HL-60 (cell line): ENCODE measurements at regions not wholly inside any gene's neighbourhood (a gene's known extent, or its start where the extent isn't known, plus 50 kb on each side); places are given as distances from the start of the nearest gene placed in this dataset.

Source experiments
- DNase-seq, 2 experiments: peaks; one replicate each; pipeline ENCODE4 v3.0.0-alpha.2; 2010 to 2020; ENCODE audit warnings: low read depth in 1 of 2, low spot score in 1 of 2
- H3K27ac ChIP-seq: fragments of 250-450 bp; sonication (Bioruptor Pico); replicated peaks from 2 replicates; pipeline ENCODE4 v1.5.1; 2020; ENCODE audit warnings: mild to moderate bottlenecking, moderate library complexity
- H3K27me3 ChIP-seq: fragments of 250-450 bp; sonication (Bioruptor Pico); 2 replicates; pipeline ENCODE4 v1.5.1; 2021; ENCODE audit warnings: mild to moderate bottlenecking, moderate library complexity; ENCODE audit not compliant: insufficient read depth, poor library complexity, severe bottlenecking
- H3K4me3 ChIP-seq: replicated peaks from 2 replicates; pipeline ENCODE4 v1.5.1; 2011; ENCODE audit warnings: mild to moderate bottlenecking, control low read depth, low read length; ENCODE audit not compliant: insufficient read depth
- GABPA ChIP-seq: IDR thresholded peaks from 2 replicates; pipeline ENCODE4 v1.6.1; 2012; ENCODE audit warnings: low read depth
- POLR2AphosphoS5 ChIP-seq: IDR thresholded peaks from 2 replicates; pipeline ENCODE4 v1.6.1; 2012; ENCODE audit warnings: low read depth
- SPI1 ChIP-seq: IDR thresholded peaks from 2 replicates; pipeline ENCODE4 v1.6.1; 2012; ENCODE audit warnings: low read depth, mild to moderate bottlenecking, borderline replicate concordance
- TF ChIP-seq, protein P1 (sequence below): IDR thresholded peaks from 2 replicates; pipeline ENCODE4 v1.6.1; 2012; ENCODE audit warnings: low read depth; ENCODE audit not compliant: insufficient replicate concordance
- TF ChIP-seq, protein P2 (sequence below): IDR thresholded peaks from one replicate; pipeline ENCODE4 v1.5.1; 2011; ENCODE audit warnings: low read length, control low read depth, inconsistent platforms; ENCODE audit not compliant: insufficient read depth

DNA sequence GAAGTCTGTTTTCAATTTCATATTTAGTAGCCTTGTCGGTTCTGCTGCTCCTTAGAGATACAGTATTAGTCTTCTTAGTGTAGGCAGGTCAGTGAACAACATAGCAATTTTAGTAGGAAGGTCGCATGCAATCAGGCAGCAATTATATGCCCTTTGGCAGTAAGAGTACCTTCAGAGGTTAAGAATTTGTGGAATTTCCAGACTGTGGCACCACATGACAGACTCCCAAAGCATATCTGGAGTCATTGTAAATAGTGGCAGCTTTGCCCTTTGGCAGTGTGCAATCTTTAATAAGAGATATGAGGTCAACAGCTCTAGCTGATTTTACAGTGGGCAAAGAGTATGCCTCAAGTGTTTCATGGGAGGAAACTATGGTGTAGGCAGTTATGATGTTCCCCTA, 1532.5 kb upstream of the CADM2 start:
- H3K27ac ChIP-seq, result no peak overlapping the region
- no peak for DNase-seq
- no peak overlapping the region for H3K4me3 ChIP-seq
- TF ChIP-seq, protein P1, sequence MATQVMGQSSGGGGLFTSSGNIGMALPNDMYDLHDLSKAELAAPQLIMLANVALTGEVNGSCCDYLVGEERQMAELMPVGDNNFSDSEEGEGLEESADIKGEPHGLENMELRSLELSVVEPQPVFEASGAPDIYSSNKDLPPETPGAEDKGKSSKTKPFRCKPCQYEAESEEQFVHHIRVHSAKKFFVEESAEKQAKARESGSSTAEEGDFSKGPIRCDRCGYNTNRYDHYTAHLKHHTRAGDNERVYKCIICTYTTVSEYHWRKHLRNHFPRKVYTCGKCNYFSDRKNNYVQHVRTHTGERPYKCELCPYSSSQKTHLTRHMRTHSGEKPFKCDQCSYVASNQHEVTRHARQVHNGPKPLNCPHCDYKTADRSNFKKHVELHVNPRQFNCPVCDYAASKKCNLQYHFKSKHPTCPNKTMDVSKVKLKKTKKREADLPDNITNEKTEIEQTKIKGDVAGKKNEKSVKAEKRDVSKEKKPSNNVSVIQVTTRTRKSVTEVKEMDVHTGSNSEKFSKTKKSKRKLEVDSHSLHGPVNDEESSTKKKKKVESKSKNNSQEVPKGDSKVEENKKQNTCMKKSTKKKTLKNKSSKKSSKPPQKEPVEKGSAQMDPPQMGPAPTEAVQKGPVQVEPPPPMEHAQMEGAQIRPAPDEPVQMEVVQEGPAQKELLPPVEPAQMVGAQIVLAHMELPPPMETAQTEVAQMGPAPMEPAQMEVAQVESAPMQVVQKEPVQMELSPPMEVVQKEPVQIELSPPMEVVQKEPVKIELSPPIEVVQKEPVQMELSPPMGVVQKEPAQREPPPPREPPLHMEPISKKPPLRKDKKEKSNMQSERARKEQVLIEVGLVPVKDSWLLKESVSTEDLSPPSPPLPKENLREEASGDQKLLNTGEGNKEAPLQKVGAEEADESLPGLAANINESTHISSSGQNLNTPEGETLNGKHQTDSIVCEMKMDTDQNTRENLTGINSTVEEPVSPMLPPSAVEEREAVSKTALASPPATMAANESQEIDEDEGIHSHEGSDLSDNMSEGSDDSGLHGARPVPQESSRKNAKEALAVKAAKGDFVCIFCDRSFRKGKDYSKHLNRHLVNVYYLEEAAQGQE, result no peak
- TF ChIP-seq, protein P2, sequence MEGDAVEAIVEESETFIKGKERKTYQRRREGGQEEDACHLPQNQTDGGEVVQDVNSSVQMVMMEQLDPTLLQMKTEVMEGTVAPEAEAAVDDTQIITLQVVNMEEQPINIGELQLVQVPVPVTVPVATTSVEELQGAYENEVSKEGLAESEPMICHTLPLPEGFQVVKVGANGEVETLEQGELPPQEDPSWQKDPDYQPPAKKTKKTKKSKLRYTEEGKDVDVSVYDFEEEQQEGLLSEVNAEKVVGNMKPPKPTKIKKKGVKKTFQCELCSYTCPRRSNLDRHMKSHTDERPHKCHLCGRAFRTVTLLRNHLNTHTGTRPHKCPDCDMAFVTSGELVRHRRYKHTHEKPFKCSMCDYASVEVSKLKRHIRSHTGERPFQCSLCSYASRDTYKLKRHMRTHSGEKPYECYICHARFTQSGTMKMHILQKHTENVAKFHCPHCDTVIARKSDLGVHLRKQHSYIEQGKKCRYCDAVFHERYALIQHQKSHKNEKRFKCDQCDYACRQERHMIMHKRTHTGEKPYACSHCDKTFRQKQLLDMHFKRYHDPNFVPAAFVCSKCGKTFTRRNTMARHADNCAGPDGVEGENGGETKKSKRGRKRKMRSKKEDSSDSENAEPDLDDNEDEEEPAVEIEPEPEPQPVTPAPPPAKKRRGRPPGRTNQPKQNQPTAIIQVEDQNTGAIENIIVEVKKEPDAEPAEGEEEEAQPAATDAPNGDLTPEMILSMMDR, result no peak
- TF ChIP-seq SPI1 (no peak), GABPA (no peak), POLR2AphosphoS5 (no peak)
- H3K27me3 ChIP-seq, result no peaks in the 10 kb centered on the region

DNA sequence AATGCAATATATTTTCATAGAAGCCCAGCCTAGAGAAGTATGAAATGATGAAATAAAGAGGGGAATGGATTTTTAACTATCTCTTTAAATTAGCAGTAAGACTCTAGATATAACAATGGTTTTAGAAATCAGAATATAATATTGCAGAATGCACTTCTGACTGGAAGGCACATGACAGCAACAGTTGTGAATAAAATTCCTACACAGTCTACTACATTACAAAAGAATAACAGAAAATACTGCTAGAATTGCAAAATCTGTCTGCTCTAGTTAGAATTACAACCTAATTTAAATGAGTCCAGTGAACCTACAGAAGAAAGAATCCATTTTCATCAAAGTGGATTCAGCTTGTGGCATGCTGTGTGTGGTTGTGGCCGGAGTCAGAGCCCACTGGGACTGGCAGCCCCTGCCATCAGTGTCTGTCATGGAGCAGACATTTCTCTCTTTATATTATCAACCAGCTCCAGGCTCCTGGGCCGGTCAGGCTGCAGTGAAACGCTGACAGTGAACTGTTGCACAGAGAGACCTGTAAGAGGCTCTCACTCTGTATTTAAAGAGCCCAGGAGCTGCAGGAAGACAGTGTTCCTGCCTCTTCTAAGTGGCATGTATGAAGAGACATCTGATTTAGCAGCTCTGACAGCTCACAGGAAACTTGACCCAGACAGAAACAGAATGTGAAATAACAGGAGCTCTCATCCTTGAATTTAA, 1523.8 kb upstream of the CADM2 start:
- no peak overlapping the region for H3K27ac ChIP-seq
- no peak for DNase-seq
- H3K4me3 ChIP-seq, result no peak overlapping the region
- TF ChIP-seq POLR2AphosphoS5, result no peak
- TF ChIP-seq, protein P2, result no peak
- TF ChIP-seq SPI1, result no peak
- TF ChIP-seq, protein P1, result no peak
- TF ChIP-seq GABPA, result no peak
- no peaks in the 10 kb centered on the region for H3K27me3 ChIP-seq

DNA sequence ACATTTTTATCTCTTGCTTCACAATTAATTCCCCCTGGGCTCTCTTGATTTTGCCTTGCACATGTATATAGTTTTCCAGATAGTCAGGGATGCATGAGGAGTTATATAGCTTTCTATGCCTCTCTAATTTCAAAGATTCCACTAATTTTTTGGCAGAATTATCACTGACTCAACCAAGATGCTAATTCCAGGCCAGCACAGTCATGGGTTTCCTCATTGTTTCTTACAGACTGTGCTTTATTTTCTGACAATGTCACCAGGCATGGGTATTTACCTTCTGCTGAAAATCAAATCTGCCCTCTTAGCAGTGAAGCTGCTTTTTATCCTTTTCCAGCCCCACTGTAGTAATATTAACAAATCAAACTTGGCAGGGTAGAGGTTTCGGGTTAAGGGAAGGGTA, 1520.6 kb upstream of the CADM2 start:
- DNase-seq, result no peak
- Histone ChIP-seq H3K27ac (no peak overlapping the region), H3K27me3 (no peaks in the 10 kb centered on the region), H3K4me3 (no peak overlapping the region)
- TF ChIP-seq GABPA (no peak), POLR2AphosphoS5 (no peak), SPI1 (no peak)
- TF ChIP-seq, protein P1, result no peak
- TF ChIP-seq, protein P2, result no peak
